DMS153 (cell line): ENCODE measurements at regions not wholly inside any gene's neighbourhood (a gene's known extent, or its start where the extent isn't known, plus 50 kb on each side); places are given as distances from the start of the nearest gene placed in this dataset.

Experiments used
- DNase-seq: peaks from one replicate; lab custom pipeline; 2025; lab: John Stamatoyannopoulos, UW

DNA sequence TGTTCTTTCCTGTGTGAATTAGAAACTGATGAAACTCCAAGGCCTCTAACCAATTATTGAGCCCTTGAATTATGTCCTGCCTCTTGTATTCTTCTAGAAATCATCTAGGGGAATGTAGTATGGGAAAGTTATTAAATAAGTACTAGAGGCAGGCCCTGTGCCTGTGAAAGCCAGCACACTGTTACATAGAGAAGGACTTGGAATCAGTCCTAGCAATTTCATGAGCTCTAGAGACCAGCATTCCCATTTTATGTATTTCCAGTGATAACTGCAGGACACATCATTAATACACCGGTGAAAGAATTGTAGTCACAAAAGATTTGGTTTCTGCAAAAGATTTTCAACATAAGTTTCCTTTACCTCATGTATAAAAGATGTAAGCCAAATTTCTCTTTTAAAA, 168.5 kb upstream of the VLDLR start:
- DNase-seq: no peak

DNA sequence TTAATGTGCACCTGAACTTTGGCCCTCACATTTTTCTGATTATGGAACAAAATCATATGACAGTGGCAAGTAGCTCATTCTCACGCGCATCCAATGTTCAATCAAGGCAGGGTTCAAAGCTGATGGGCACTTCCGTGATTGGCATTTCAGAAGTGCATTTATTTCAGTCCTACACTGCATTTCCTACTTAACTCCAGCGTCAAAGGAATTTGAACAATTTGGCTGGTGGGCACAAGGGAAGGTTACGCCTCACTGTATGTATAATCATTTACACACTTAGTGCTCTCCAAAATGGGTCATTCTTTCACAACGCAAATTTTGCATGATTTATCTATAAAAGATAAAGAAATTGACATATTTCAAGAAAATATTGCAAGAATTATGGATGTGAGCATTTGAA, 167.9 kb upstream of the VLDLR start:
- DNase-seq: no peak

DNA sequence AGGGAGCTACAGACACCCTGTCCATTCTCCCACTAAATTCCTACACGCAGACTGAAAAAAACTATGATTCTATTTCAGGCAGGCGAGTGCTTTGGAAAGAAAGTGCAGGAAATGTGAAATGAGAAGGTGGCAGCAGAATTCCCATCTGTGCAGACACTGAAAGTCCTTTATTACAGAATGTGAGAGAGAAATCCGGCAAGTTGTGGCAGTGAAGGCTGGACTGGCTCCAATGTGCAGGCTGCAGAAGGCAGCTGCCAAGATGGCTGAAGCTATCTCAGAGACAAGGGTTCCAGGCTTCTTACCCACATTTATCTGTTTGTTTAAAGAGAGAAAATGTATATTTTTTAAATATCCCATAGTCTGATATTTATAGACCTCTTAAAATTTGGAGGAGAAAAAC, 161.8 kb upstream of the VLDLR start:
- no peak for DNase-seq

DNA sequence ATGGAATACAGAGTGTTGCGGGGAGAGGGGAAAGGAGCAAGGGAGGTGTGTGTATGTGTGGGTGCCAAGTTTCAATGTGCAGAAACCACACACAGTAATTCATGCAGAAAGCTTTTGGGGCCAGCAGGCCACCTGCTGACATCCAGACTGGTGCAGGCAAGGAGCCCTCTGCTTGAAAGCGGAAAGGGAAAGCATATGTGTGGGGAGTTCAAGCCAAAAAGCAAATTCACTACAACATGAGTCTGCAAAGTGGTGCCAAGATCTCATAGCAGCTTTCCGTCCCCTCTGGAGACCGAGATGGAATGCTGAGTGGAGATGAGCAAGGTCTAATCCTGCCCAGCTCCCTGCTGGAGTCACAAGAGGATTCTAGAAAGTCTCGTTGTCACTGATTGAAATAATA, 159.7 kb upstream of the VLDLR start:
- DNase-seq: no peak

DNA sequence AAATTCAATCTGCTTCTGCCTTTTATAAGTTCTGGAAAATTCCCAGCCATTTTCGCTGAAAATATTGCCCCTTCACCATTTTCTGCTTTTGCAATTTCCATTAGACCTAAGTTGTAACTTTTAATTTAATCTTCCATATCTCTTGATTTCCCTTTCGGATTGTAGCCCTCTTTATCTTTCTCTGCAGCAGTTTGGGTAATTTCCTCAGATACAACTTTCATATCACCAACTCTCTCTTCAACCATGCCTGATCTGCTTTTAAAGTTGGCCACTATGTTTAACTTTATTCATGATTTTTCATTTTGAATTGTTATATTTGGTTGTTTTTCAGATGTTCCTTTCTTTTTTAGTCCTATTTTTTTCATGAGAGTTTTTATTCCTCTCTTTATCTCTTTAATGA, 157.0 kb upstream of the VLDLR start:
- no peak for DNase-seq

DNA sequence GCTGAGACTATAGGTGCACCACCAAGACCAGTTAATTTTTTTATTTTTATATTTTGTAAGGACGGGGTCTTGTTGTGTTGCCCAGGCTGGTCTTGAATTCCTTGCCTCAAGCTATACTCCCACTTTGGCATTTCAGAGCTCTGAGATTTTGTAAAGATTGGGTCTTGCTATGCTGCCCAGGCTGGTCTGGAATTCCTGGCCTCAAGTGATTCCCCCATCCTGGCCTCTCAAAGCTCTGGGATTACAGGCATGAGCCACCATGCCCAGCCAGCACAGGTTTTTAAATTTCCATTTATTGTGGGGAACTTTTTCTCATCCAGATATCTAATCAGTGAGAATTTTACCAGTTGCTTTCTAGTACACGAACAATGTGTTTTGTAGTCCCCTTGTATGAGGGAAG, 156.1 kb upstream of the VLDLR start:
- DNase-seq: no peak

DNA sequence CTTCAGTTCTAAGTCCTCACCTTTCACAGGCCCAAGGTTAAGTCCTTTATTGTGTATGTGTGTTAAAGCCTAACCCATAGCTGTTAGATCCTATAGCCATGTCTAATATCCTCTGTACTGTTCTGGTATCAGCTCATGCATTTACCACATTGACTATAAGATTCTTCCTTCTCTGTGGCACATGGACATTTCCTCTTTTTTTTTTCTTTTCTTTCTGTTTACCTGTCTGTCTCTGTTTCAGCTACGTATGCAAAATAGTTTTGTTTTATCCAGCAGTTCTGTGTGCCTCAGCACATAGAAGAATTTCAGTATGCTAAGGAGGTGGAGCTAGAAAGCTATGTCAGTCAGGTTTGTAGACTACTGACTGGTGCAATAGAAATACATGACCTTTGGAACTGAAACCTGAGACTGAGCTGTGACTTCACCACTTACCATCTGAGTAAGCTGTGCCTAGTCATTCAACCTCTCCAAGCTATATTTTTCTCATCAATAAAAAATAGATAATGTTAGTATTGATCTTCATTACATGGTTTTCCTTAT, 155.6 kb upstream of the VLDLR start:
- DNase-seq: peak; percentile 74

DNA sequence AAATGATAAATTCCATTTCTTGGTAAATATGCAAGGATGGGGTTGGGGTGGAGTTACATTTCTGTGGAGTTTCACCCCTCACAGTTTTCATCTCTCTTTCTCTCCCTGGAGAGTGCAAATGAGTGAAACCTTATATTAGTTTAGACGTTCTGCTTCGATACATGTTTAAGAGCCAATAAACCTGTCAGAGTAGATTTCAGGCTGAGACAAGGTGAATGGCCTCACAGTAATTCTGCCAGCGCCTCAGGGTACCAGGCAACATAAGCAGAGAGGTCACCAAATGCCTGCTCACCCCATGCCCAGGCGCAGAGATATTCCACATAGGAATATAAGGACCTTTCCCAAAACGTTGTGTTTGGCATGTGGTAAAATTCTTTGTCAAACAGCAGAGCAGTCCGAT, 154.9 kb upstream of the VLDLR start:
- DNase-seq: peak; percentile 74

DNA sequence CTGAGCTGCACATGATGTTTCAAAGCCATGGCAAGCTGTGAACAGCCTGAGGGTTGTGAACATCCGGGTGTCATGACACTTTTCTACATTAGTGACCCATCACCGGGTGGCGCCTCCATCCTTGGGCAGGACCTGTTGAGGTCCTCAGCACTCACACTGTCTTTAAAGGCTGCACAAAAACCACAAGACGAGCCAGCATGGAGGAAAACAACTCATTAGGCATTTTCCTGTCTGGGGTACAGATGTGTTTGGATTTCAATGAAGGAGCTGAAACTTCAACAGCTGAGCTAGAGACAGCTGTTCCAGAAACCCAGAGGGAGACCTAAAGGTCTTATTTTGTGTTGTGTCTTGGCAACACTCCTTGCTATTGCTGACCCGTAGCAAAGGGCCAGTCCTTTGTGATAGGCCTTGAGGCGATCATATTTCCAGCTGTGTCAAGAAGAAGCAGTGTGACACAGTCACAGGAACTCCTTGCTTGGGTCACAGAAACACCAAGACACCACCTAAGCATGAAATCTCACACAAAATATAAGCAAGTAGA, 151.8 kb upstream of the VLDLR start:
- no peak for DNase-seq

DNA sequence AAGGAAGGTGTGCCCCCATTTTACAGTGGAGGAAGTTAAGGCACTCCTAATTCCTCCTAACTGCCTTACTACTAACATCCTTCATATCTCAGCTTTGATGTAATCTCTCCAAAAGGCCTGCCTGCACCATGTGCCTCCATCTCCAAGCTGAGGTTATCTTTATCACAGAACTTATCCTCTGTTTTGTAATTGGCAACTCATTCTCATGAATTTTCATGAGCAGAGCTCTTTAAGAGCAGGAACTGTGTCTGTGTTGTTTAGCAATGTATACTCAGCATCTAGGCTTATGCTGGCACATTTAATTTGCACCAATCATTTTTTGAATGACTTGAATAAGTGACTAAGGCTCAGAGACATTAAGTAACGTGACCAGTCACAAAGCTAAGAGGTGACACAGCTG, 147.9 kb upstream of the VLDLR start:
- DNase-seq: no peak

DNA sequence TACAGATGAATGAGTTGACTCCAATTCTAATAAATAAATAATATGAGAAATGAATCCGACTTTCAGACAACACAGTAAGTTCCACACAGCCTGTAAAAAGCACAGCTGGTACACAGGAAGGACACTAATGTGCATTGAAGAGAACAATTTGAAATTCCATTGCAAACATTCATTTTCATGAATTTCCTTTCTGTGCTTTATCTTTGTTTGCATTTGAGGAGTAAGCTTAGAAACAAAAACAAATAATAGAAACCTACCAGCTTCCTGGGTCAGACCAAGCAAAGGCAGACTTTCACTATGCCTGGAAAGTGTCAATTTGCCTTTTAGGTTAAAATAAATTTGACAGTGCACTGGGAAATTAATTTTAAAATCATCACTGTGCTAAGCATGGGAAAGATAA, 143.8 kb upstream of the VLDLR start:
- DNase-seq: peak; percentile 52

DNA sequence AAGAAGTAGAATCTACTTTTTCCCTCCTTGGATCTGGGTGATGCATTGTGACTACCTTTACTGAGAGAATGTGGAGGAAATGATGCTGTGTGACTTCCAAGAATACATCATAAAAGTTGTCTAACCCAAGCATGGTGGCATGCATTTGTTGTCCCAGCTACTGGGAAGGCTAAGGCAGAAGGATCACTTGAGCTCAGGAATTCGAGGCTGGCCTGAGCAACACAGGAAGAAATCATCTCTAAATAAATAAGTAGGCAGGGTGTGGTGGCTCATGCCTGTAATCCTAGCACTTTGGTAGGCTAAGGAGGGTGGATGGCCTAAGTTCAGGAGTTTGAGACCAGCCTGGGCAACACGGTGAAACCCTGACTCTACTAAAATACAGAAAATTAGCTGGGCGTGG, 143.2 kb upstream of the VLDLR start:
- no peak for DNase-seq

DNA sequence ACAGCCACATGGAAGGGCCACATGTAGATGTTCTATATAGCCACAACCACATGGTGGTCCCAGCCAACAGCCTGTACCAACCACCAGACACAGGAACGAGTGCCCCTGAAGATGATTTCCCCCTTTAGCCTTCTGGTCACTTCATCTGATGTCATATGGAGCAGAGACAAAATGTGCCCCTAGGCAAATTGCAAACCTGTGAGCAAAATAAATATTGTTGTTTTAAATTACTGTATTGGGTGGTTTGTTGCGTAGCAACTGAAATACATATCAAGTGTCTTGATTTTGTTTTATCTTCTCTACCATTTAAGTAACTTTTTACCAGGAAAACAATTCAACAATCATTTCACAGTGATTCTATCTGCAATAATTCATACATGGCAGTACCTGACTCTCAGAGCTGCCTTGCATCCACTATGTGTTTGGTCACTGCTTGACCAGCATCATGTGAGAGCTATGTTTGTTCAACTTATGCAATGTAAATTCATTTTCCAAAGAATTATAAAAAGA, 142.5 kb upstream of the VLDLR start:
- DNase-seq: no peak

DNA sequence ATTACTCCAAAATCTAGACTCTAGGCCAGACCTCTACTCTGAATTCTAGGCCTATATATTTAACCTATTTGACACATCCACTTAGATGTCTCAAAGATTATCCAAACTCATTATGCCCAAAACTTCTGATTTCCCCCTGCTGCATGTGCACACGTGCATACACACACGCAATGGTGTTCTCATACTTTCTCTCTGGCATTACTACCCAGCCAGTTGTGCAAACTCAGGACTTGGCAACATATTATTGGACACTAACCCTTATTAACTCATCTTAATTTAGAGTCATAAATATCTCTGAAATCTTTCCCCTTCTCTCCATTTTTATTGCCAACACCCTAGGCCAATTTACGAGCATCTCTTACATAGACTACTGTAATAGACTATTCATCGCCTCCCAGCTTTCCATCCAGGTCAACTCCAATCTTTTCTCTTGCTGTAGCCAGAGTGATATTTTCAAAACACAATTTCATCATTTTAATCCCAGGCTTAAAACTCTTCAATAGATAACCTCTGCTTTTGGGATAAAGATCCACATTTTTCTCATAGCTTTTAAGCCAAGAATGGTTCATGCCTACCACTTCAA, 141.2 kb upstream of the VLDLR start:
- no peak for DNase-seq

DNA sequence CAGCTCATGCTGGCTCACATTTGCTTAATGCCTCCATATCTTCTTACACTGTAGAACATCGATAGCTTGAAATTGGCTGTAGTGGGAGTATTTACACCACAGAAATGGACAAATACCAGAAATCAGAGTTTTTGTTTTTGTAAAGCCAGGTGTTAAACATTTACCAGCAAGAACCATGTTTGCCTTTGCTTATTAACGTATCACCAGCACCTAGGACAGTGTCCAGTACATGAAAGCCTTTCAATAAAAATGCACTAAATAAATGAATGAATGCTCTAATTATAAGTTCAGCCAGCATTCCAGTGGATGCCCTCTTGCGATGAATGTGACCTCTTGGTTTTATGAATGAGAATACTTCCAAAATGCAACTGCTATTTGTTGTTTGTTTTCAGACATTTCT, 140.4 kb upstream of the VLDLR start:
- no peak for DNase-seq

DNA sequence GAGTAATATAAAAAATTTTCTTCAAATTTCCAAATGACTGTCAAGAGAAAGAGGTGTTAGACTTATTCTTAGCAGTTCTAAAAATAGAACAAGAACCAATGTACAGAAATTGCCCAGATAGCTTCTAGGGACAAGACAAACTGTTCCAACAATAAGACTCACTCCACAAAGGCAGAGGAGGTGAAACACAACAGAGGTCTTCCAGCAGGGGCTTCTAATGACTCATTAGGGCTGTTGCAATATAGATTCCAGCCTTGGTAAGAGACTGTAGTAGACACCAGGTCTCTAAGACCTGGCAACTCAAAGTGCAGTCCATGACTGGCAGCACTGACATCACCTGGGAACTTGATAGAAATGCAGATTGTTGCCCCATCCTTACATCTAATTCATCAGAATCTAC, 134.6 kb upstream of the VLDLR start:
- DNase-seq: no peak

DNA sequence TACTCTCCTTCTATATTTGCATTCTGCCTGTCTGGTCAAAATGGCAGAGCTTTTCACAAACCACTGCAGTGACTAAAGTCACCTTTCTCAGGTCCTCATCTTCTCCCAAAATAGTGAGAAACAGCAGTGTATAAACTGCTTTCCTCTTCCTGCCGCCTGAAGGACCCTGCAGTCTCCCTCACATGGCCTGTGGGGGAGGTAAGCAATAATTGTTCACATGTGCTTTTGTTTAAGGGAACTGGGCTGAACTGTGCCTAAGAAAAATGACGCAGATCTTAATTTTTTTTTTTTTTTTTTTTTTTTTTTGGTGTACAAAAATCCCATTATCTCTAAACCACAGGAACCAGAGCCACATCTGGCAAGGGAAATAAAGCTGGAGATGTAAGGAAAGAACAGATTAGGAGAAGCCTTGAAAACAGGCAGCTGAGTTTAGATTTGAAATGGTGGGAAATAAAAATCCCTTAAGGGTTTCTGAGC, 131.7 kb upstream of the VLDLR start:
- no peak for DNase-seq

DNA sequence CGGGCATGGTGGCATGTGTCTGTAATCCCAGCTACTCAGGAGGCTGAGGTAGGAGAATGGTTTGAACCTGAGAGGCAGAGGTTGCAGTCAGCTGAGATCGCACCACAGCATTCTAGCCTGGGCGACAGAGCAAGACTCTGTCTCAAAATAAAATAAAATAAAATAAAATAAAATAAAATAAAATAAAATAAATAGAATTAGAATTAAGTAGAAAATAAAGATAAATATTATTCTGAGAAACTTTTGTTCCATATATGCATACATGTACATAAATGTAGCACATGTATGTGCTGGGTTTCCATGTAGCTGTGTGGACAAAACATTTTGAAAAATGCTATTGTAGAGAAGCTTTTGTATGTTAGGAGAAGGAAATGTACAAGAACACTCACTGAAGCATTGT, 129.4 kb upstream of the VLDLR start:
- DNase-seq: no peak

DNA sequence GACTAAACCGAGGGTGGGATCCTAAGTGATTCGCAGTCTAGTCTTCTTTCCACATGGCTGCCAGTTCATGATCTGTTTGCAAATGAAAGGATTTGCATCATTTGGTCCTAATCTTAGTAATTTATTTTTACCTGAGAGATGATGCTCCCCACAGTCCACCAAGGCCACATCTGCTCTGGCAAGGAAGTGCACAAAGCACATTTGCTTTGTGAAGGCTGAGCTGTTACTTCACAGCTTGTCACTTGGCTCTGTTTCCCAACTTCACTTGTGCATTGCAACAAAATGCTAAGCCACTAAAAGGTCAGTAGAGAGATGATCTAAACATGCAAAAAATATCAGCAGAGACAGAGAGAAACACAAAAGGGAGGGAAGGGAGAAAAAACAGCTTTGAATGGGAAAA, 128.5 kb upstream of the VLDLR start:
- no peak for DNase-seq

DNA sequence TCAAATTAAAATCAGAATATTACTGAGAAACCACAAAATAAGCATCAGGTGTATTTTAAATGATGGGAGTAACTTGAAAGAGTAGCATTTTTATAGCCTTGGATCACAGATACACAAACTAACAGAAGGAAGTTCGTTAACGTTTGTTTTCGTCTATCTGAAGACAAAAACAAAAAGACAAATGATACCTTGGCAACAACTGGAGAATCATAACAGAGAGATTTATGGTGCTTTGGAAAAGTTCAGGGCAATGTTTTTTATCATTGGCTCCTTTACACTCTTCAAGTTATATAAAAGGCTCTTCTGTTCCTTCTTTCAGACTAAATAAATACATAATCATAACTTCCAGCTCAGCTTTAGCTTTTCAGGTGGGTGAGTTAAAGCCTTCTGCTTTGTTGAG, 128.1 kb upstream of the VLDLR start:
- DNase-seq: no peak

DNA sequence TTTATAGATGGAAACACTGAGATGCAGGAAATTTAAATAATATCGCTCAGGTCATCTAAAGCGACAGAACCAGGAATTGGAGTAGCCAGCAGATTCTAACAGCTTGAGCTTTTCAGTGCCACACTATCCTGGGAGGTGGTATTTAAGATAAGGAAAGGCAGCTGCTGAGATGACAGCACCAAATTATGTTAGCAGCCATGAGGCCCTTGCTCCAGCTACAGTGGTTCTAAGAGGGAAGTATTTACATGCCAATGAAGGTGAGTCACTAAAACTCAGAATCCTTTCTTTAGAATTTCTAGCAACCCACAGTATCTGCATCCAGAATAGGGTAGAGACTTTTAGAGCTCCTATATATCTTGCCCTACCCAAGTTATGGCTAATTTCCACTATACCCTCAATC, 127.0 kb upstream of the VLDLR start:
- DNase-seq: no peak

DNA sequence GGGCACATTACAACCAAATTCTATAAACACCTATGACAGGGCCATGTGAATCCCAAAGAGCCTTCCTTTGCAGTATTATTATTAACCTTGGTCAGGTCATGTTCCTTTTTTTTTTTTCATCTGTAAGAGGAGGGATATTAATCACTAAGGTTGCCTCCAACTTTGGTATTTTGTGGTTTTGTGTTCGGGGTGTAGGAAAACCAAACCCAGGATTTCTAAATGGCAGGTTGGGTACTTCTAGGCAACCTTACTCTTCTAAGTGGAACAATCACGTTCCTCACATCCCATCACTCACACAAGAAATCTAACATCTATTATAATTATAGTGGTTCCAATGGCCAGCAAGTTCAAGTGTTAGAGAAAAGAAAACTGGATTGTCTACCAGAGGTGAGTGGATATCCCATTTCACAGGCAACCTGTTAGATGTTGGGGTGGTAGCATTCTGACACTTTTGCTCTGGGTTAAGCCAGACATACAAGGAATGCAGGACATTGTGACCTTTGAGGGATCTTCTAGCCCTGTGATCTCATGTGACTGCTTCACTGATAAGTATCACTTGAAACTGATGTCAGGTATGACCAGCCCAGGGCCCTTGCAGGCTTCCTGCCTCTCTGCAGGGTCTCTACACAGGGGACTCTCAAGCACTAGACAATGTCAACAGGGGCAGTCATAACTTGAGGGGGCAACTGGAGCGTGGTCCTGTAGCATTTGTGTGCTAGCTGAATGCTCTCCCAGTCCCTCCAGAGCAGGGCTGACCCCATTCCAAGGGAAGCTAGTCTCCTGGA, 126.2 kb upstream of the VLDLR start:
- no peak for DNase-seq

DNA sequence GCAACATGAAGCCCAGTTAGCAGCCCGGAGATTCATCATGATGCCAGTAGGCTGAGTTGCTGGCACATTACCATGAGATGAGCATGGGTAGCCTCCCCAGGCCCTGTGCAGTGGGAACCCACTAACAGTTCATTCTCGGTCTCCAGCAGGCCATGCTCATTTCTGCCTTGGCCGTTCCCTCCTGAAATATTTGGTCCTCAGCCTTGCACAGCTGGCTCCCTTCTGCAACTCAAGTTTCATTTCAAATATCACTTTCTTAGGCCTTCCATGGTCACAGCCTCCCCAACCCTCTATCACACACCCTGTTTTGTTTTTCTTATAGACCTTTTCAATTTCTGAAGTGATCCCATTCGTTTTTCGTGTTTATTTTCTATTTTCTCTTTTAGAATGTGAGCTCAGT, 125.4 kb upstream of the VLDLR start:
- no peak for DNase-seq
